ENCODE measurements at regions not wholly inside any gene's neighbourhood (a gene's known extent, or its start where the extent isn't known, plus 50 kb on each side); places are given as distances from the start of the nearest gene placed in this dataset.

DNA sequence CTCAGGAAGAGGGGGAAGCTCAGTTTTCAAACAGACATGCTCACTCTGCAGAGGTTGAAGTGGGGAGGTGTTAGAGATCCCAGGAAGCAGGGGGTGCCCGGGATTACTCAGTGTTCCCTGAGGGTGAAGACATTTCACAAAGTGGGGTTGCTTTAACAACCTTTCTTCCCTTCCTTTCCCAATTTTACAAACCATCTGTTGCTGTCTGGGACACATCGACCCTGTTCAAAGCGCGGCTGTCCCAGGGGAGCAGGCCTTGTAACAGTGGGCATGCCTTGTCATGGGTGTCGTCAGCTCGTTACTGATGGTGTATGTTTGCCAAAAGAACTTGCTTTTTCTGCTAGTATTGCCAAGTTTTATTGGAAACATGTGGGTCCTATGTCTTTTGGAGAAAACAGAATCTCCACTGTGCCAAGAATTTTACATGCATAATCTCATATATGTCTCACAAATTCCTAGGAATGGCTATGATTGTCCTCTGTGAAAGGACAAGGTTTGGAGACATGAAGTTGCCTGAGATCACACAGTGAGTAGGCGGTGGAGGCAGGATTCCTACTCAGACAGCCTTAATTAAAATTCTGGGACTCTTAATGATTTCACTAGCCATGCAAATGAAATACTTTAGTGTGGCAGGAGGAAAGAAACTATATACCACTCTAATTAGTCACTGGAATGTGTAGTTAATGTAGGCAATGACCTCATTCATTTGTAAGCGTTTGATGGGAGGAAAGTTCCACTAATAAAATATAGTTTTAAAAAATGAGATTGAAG, 198.9 kb downstream of the NXNL2 start:
- no peak for DNase-seq (ENCODE audit: low spot score)

DNA sequence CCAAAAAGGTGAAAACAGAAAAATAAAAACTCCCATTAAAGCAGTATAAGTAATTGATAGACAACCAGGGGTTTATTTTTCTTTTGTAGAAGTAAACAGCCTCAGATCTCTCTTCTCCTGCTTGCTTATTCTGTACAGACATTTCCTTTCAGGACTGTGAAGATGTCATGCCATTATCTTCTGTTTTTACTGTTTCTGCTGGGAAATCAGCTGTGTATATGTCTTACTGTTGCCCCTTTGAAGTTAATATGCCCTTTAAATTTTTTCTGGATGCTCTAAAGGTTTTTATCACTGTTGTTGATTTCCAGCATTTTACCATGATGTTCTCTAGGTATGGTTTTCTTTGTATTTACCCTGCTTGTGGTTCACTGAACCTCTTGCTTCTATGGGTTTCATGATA, 199.5 kb downstream of the NXNL2 start:
- DNase-seq (ENCODE audit: low spot score) = no peak

DNA sequence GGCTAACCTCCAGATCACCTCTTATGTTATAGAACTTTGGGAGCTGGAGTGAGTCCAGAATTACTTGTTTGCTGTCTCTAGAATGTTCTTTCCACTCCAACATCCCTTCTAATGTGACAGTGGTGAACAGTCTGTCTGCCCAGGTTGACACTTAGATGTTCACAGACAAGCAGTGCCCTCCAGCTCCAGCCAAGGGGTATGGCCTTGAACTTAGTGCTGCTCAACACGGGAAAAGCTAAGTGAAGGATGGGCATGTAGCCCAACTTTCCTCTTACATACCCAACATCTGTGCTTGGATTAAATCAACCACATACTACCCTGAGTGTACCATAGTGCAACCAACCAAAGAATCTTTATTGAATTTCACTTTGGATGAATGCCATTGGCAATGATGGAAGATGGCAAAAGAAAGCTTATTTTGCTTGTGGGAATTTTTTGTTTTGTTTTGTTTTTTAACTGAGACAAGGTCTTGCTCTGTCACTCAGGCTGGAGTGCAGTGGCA, 201.2 kb downstream of the NXNL2 start:
- DNase-seq (ENCODE audit: low spot score) = no peak

DNA sequence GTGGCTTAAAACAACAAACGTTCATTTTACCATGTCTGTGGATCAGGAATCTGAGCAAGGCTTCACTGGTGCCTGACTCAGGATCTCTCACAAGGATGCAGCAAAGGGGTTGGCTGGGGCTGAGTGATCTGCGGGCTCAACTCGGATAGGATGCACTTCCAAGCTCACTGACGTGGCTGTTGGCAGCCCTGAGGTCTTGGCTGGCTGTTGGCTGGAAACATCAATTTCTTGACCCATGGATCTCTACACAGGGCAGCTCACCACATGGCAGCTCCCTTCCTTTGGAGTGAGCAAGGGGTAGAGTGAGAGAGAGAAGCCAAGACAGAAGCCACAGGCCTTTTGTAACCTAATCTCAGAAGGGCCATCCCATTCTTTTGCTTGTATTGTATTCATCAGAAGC, 202.1 kb downstream of the NXNL2 start:
- no peak for DNase-seq (ENCODE audit: low spot score)

DNA sequence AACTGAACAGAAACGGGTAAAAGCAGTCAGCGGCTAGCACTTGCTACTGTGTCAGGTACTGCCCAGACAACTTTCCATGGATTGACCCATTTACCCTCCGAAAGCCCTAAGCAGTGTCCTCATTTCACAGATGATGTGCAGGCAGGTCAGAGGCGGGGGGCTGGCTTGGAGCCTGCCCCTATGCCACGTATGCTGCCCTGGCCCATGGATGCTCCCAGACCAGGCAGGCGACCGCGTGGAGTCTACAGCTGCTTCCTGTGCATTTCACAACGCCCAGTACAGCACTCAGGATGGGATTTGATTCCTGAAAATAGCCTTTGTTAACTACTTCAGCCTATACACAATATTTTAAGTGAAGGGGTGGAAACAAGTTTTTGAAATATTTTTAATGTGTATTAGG, 202.9 kb downstream of the NXNL2 start:
- no peak for DNase-seq (ENCODE audit: low spot score)

- no peak for DNase-seq (ENCODE audit: low spot score)
Observed at GRCh38 chr9:88738709-88739108, 203.7 kb downstream of the NXNL2 start.

DNA sequence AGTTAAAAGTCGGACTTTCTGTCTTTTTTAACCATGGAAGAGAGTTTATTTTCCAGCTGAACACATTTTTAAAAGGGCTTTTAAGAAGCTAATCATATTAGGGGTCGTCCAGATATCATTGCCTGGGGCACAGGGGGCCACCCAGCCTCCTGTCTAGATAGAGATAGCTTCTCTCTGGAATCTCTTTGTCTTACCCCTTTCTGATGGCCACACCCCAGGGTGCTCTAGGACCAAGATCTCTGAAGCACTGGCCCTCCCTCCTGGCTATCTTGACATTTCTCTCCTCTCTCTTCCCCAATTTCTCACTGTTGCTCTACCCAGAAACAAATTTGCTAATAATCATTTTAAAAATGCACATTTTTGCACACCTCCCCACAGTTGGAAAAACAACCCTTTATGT, 204.4 kb downstream of the NXNL2 start:
- DNase-seq (ENCODE audit: low spot score) = no peak

- DNase-seq (ENCODE audit: low spot score) = no peak
Observed at GRCh38 chr9:88740844-88741243, 205.9 kb downstream of the NXNL2 start.

GRCh38 chr9:88741335-88741734, 206.4 kb downstream of the NXNL2 start:
- peak; percentile 18 for DNase-seq (ENCODE audit: low spot score)

DNA sequence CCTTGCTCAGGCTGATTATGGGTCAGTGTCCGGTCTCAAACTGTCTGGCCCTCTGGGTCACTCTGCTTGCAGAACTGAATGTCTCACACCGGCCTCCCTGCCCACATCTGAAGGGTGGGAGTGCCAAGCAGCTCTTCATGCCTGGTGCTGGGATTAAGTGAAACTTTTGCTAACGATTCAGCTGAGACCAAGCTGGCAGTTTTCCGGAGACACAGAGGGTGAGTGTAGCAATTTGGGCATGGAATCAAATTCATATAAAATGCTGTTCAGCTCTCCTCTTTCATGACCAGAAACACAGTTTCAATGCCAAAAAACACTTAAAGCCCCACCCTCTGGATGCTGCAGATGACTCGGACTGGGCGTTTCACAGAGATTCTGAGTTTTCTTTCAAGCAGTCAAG, 207.5 kb downstream of the NXNL2 start:
- DNase-seq (ENCODE audit: low spot score) = no peak

DNA sequence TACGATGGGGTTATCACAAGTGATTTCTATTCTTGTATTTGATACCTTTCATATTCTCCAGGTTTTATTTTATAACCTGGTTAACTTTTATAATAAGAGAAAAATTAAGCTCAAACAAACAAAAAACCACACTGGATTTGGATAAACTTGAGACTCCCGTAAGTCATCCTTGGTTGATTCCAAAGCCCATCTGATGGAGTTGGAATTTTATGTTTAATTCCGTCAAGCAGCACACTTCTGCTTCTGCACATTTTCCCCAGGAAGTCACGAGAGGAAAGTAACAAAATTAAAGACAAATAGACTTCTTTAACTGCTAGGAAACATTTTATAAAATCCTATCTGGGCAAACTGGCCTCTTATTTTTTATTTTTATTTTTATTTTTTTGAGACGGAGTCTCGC, 207.9 kb downstream of the NXNL2 start:
- no peak for DNase-seq (ENCODE audit: low spot score)

GRCh38 chr9:88745276-88746001, 210.5 kb downstream of the NXNL2 start:
- no peak for DNase-seq (ENCODE audit: low spot score)

GRCh38 chr9:88746029-88746742, 211.2 kb downstream of the NXNL2 start:
- DNase-seq (ENCODE audit: low spot score) = no peak

DNA sequence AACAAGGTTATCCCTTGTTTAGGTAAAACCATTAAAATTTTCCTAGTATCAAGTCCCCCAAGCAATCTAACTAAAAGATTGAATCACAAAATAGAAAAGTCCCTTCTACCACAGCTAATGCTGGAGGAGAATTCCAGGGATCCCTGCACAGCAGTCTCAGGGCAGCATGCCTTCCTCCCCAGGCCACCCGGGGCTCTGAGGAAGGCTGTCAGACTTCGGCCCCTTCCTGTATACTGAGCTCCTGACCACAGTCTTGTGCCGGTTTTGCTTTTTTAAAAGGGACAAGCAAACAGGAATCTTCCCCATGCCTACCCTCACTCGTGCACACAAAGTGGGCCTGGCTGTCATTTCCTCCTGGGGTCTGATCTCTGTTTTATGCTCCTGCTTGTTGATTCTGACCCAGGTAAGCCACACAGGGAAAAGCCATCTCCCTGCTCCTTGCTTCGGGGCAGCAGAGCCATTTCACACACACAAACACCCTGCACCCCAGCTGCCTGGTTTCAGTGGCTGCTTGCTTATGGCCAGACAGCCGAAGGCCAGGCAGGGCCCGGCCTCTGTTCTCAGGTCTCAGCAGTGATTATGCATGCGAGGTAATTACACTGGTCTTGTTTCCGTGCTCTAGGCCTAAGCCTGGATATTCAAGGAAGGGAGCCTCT, 211.9 kb downstream of the NXNL2 start:
- no peak for DNase-seq (ENCODE audit: low spot score)

- DNase-seq (ENCODE audit: low spot score) = no peak
Observed at GRCh38 chr9:88747768-88748167, 212.8 kb downstream of the NXNL2 start.

DNA sequence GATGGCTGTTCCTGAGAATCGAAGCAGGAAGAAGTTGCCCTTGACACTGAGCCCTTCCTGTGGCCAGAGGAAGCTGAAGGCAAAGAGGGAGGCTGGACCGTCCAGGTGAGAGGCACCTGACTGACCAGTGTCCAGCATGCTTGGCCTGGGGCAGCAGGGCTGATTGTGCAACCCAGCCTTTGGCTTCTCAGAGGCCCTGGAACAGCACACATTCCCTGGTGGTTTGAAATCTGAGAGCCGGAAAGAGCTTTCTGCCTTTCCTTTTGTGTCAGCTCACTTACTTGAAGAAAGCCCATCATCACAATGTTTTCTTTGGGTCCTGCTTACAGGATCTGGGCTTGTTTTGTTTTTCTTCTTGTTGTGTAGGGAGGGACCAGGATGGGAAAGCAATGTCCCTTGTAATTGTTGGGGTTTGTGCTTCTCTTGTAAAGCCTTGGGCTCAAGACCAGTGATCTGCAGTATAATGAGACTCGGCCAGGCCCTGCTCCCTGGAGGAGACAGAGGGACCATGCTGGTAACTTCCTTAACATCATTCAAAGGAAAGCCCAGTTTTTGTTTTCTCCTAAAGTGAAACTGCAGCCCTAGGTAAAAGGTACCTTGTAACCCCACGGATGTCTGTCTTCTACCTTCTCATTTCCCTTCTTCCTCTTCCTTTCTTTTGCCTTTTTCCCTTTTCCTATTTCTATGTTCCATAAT, 213.7 kb downstream of the NXNL2 start:
- DNase-seq (ENCODE audit: low spot score) = no peak

GRCh38 chr9:88749420-88749819, 214.4 kb downstream of the NXNL2 start:
- no peak for DNase-seq (ENCODE audit: low spot score)

DNA sequence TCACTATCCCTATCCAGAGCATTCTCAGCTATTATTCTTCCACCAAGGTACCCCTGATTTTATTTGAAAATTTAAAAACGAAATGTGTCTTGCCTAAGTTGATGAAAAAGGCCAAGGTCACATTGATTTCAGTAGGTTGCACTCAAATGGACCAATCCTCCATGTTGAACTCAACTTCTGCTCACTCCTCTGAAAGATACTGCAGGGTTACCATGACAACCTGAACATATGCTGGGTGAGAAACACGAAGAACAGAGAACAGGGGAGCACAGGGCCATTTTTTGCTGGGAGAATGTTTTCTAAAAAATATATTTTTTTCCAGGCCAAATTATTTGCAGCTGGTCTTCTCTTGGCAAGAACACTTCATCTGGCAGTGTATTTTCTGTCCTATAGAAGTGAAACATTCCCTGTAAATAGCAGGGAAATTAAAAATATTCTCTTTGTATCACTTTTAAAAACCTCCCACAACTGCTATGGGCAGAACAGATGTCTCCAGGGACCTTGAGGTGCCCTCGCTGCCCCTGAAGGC, 215.9 kb downstream of the NXNL2 start:
- DNase-seq (ENCODE audit: low spot score) = no peak

DNA sequence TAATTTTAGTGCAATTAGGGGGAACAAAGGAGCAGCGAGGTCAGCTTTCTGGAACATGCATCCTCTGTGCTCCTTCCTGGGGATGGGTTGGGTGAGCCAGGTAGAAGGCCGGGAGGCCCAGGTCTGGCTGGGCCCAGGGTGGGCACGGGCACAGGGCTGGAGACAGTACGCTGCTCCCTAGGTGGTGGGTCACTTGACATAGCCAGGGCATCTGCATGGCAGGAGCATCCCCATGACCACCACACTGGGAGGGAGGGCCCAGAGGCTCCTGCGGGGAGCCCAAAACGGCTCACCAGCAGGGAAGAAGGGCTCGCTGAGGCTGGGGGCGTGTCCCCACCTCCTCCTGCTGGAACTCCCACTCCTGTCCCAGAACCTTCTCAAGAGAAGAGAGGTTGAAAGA, 216.8 kb downstream of the NXNL2 start:
- no peak for DNase-seq (ENCODE audit: low spot score)

- DNase-seq (ENCODE audit: low spot score) = no peak
Observed at GRCh38 chr9:88753691-88754367, 218.9 kb downstream of the NXNL2 start.

DNA sequence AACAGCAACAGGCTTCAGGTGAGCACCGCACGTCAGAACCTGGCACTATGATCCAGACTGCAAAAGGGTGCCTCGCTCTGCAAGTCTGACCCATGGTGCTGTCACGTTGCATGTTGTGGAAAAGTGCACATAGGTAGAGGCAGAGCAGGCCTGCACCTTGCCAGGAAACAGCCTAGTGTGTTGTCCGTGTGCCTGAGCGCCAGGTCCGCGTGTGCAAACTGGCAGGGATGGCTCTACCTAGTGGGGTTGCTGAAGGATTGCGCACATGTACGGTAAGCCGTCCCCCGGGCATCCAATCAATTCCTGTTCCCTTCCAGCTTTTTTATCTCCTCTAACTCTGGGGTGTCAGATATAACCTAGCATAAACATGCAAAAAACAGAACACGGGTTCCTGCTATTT, 219.5 kb downstream of the NXNL2 start:
- DNase-seq (ENCODE audit: low spot score) = no peak
